K562 (cell line): ENCODE measurements at regions not wholly inside any gene's neighbourhood (a gene's known extent, or its start where the extent isn't known, plus 50 kb on each side); places are given as distances from the start of the nearest gene placed in this dataset.

Source experiments
- CC2D1A ChIP-seq: fragments of 450-650 bp; IDR thresholded peaks from 2 replicates; pipeline ENCODE4 v1.6.1; 2017; ENCODE audit warnings: mild to moderate bottlenecking
- CEBPB ChIP-seq: fragments of 450-650 bp; IDR thresholded peaks from 2 replicates; pipeline ENCODE4 v1.6.1; 2016; ENCODE audit warnings: missing genetic modification characterization, missing compliant biosample characterization
- ELF2 ChIP-seq: fragments of 250-450 bp; sonication (Bioruptor Pico); IDR thresholded peaks from 2 replicates; pipeline ENCODE4 v1.5.0; 2021; ENCODE audit warnings: mild to moderate bottlenecking
- ESRRA ChIP-seq: fragments of 450-650 bp; IDR thresholded peaks from 2 replicates; pipeline ENCODE4 v1.6.1; 2014; ENCODE audit warnings: low read depth, mild to moderate bottlenecking, moderate library complexity, borderline replicate concordance
- GTF2F1 ChIP-seq: IDR thresholded peaks from 2 replicates; pipeline ENCODE4 v1.6.1; 2011; ENCODE audit warnings: low read depth, low read length, improper control_type of control experiment
- JUN ChIP-seq, 2 experiments: sonication (generic) in 1 of 2; formaldehyde crosslinking in 1 of 2; IDR thresholded peaks; 2 replicates each; pipeline versions ENCODE4 v1.6.1 to v1.8.0; 2012 to 2022; ENCODE audit warnings: borderline replicate concordance in 2 of 2, mild to moderate bottlenecking in 2 of 2, improper control_type of control experiment in 1 of 2, low read depth in 1 of 2, low read length in 1 of 2, missing genetic modification reagents in 1 of 2
- KLF16 ChIP-seq: IDR thresholded peaks from 2 replicates; pipeline ENCODE4 v1.6.1; 2016; ENCODE audit warnings: antibody characterized with exemption
- MCM2 ChIP-seq: fragments of 450-650 bp; IDR thresholded peaks from 2 replicates; pipeline ENCODE4 v1.6.1; 2017; ENCODE audit warnings: low read depth, mild to moderate bottlenecking
- NR2C2 ChIP-seq, 2 experiments: fragments of 200-800 bp in 1 of 2; sonication (Bioruptor generic) in 1 of 2; sonication (generic) in 1 of 2; formaldehyde crosslinking in 1 of 2; IDR thresholded peaks; 2 replicates each; pipeline versions ENCODE4 v1.6.1 to v1.8.0; 2016 to 2022; ENCODE audit warnings: mild to moderate bottlenecking in 1 of 2, missing compliant biosample characterization in 1 of 2, missing genetic modification characterization in 1 of 2, missing genetic modification reagents in 1 of 2
- PHB ChIP-seq: fragments of 250-450 bp; sonication (Bioruptor Pico); IDR thresholded peaks from 2 replicates; pipeline ENCODE4 v1.5.0; 2021
- SMAD4 ChIP-seq: fragments of 250-450 bp; sonication (Bioruptor Pico); conservative IDR thresholded peaks from 2 replicates; pipeline ENCODE4 v1.8.0; 2021; ENCODE audit warnings: inconsistent platforms, mild to moderate bottlenecking, moderate library complexity
- TSC22D4 ChIP-seq: fragments of 450-650 bp; IDR thresholded peaks from 2 replicates; pipeline ENCODE4 v1.6.1; 2016; ENCODE audit warnings: missing genetic modification characterization, missing biosample characterization, control low read depth
- ZNF282 ChIP-seq: sonication (generic); formaldehyde crosslinking; IDR thresholded peaks from 2 replicates; pipeline ENCODE4 v1.8.1; 2023; ENCODE audit warnings: missing genetic modification reagents
- ZNF707 ChIP-seq: fragments of 250-450 bp; sonication (Bioruptor Pico); conservative IDR thresholded peaks from 2 replicates; pipeline ENCODE4 v1.8.0; 2022; ENCODE audit warnings: inconsistent platforms, mild to moderate bottlenecking, moderate library complexity
- TF ChIP-seq, protein P1 (sequence below): fragments of 450-650 bp; formaldehyde crosslinking; IDR thresholded peaks from 2 replicates; pipeline ENCODE4 v1.4.0; 2020; ENCODE audit warnings: mild to moderate bottlenecking
- TF ChIP-seq, protein P2 (sequence below): fragments of 450-650 bp; IDR thresholded peaks from 2 replicates; pipeline ENCODE4 v1.6.1; 2016; ENCODE audit warnings: low read depth, mild to moderate bottlenecking, moderate library complexity
- TF ChIP-seq, protein P3 (sequence below), 3 experiments: IDR thresholded peaks in 2 of 3; conservative IDR thresholded peaks in 1 of 3; 2 replicates each; pipeline ENCODE4 v1.5.1; 2011 to 2012; ENCODE audit warnings: low read length in 3 of 3, mild to moderate bottlenecking in 3 of 3, control low read depth in 2 of 3, improper control_type of control experiment in 1 of 3, inconsistent platforms in 1 of 3, low read depth in 1 of 3, mixed read lengths in 1 of 3, moderate library complexity in 1 of 3; ENCODE audit not compliant: insufficient read depth in 2 of 3
- TF ChIP-seq, protein P4 (sequence below), 2 experiments: fragments of 200-800 bp in 1 of 2; sonication (Bioruptor generic) in 1 of 2; sonication (generic) in 1 of 2; formaldehyde crosslinking in 1 of 2; IDR thresholded peaks in 1 of 2; conservative IDR thresholded peaks in 1 of 2; 2 replicates each; pipeline versions ENCODE4 v1.5.0 to v1.6.1; 2016 to 2020; ENCODE audit warnings: missing compliant biosample characterization in 1 of 2, missing genetic modification characterization in 1 of 2, missing genetic modification reagents in 1 of 2
- TF ChIP-seq, protein P5 (sequence below): fragments of 450-650 bp; formaldehyde crosslinking; IDR thresholded peaks from 2 replicates; pipeline ENCODE4 v1.4.0; 2022; ENCODE audit warnings: mild to moderate bottlenecking, moderate library complexity
- TF ChIP-seq, protein P6 (sequence below): fragments of 450-650 bp; IDR thresholded peaks from 2 replicates; pipeline ENCODE4 v1.6.1; 2016; ENCODE audit warnings: antibody characterized with exemption

DNA sequence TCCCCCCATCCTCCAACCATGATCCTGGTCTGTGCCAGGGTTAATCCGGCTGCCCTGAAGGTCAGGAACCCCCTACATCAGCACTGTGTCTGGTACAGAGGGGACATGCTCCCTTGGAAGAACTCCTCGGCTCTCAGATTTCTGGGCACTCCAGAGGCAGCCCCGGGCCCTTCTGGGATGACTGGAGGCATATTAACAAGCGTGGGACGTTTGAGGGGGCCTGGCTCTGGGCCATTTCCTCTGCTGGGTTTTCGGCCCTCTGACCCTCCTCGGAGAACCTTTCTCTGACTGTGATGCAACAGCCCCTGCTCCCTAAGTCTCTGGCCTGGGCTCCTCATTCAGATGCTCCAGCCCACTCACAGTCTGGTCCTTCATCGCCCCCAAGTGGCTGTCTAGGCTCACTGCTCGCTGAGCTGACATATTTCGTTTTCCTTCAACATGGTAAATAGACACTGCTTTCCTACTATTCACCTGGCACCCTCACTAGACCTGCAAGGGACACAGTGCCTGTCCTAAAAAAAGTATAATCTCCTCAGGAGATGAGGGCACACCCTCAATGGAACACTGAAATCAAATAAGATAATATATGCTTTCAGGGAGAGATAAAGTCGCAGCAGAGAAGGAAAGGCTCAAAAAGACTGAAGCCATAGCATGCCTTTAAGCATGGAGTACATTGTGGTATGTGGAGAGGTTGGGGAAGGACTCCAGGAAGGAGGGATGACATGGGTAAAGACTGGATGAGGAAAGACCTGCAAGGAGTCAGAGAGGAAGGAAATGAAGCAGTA lies 404.7 kb upstream of the TRPC7 start (continued):
- TF ChIP-seq KLF16 (no peak), ZNF282 (CRISPR knock-in tag) (no peak), ZNF707 (CRISPR knock-in tag) (no peak), PHB (CRISPR knock-in tag) (no peak), CC2D1A (0 out of 2 replicates have a peak, but pooled peaks have one; percentile 37), CEBPB (tag) (peak; percentile 86), TSC22D4 (no peak), GTF2F1 (no peak), ELF2 (CRISPR knock-in tag) (no peak), JUN (IDR thresholded peaks at IDR 0.05; ENCODE audit: borderline replicate concordance, low read depth, low read length) (0 out of 2 replicates have a peak, but pooled peaks have one; percentile 11), JUN (CRISPR knock-in tag; IDR thresholded peaks at IDR 0.05; ENCODE audit: borderline replicate concordance) (no peak), ESRRA (no peak), NR2C2 (CRISPR knock-in tag; IDR thresholded peaks at IDR 0.05) (no peak), NR2C2 (tag; IDR thresholded peaks at IDR 0.05) (no peak), MCM2 (no peak), SMAD4 (CRISPR knock-in tag) (no peak)
- TF ChIP-seq, protein P1, sequence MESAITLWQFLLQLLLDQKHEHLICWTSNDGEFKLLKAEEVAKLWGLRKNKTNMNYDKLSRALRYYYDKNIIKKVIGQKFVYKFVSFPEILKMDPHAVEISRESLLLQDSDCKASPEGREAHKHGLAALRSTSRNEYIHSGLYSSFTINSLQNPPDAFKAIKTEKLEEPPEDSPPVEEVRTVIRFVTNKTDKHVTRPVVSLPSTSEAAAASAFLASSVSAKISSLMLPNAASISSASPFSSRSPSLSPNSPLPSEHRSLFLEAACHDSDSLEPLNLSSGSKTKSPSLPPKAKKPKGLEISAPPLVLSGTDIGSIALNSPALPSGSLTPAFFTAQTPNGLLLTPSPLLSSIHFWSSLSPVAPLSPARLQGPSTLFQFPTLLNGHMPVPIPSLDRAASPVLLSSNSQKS, result no peak
- TF ChIP-seq, protein P2, sequence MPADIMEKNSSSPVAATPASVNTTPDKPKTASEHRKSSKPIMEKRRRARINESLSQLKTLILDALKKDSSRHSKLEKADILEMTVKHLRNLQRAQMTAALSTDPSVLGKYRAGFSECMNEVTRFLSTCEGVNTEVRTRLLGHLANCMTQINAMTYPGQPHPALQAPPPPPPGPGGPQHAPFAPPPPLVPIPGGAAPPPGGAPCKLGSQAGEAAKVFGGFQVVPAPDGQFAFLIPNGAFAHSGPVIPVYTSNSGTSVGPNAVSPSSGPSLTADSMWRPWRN, result no peak
- TF ChIP-seq, protein P3, sequence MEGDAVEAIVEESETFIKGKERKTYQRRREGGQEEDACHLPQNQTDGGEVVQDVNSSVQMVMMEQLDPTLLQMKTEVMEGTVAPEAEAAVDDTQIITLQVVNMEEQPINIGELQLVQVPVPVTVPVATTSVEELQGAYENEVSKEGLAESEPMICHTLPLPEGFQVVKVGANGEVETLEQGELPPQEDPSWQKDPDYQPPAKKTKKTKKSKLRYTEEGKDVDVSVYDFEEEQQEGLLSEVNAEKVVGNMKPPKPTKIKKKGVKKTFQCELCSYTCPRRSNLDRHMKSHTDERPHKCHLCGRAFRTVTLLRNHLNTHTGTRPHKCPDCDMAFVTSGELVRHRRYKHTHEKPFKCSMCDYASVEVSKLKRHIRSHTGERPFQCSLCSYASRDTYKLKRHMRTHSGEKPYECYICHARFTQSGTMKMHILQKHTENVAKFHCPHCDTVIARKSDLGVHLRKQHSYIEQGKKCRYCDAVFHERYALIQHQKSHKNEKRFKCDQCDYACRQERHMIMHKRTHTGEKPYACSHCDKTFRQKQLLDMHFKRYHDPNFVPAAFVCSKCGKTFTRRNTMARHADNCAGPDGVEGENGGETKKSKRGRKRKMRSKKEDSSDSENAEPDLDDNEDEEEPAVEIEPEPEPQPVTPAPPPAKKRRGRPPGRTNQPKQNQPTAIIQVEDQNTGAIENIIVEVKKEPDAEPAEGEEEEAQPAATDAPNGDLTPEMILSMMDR (IDR thresholded peaks at IDR 0.05 in 2 of 3, conservative IDR thresholded peaks at IDR 0.05 in 1 of 3; ENCODE audit: insufficient read depth in 2 of 3, low read depth in 1 of 3, low read length in 3 of 3), result peak; percentile 80 to 94 (median 87)
- TF ChIP-seq, protein P4, sequence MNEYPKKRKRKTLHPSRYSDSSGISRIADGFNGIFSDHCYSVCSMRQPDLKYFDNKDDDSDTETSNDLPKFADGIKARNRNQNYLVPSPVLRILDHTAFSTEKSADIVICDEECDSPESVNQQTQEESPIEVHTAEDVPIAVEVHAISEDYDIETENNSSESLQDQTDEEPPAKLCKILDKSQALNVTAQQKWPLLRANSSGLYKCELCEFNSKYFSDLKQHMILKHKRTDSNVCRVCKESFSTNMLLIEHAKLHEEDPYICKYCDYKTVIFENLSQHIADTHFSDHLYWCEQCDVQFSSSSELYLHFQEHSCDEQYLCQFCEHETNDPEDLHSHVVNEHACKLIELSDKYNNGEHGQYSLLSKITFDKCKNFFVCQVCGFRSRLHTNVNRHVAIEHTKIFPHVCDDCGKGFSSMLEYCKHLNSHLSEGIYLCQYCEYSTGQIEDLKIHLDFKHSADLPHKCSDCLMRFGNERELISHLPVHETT (CRISPR knock-in tag; conservative IDR thresholded peaks at IDR 0.05 in 1 of 2, IDR thresholded peaks at IDR 0.05 in 1 of 2), result no peak
- TF ChIP-seq, protein P5, sequence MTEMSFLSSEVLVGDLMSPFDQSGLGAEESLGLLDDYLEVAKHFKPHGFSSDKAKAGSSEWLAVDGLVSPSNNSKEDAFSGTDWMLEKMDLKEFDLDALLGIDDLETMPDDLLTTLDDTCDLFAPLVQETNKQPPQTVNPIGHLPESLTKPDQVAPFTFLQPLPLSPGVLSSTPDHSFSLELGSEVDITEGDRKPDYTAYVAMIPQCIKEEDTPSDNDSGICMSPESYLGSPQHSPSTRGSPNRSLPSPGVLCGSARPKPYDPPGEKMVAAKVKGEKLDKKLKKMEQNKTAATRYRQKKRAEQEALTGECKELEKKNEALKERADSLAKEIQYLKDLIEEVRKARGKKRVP, result no peak
- TF ChIP-seq, protein P6, sequence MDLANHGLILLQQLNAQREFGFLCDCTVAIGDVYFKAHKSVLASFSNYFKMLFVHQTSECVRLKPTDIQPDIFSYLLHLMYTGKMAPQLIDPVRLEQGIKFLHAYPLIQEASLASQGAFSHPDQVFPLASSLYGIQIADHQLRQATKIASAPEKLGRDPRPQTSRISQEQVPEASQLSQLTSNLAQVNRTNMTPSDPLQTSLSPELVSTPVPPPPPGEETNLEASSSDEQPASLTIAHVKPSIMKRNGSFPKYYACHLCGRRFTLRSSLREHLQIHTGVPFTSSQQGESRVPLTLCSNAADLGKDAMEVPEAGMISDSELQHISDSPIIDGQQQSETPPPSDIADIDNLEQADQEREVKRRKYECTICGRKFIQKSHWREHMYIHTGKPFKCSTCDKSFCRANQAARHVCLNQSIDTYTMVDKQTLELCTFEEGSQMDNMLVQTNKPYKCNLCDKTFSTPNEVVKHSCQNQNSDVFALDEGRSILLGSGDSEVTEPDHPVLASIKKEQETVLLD, result no peak
